B cell (primary cell): ENCODE measurements at regions not wholly inside any gene's neighbourhood (a gene's known extent, or its start where the extent isn't known, plus 50 kb on each side); places are given as distances from the start of the nearest gene placed in this dataset.

Experiments used
- CTCF ChIP-seq: fragments of 200-600 bp; IDR thresholded peaks from one replicate; pipeline ENCODE4 v1.8.0; 2022; ENCODE audit warnings: antibody characterized with exemption, mild to moderate bottlenecking
- EZH2 ChIP-seq: IDR thresholded peaks from 2 replicates; pipeline ENCODE4 v1.6.1; 2012; ENCODE audit warnings: borderline replicate concordance, low read depth, mild to moderate bottlenecking, moderate library complexity, low read length; ENCODE audit not compliant: insufficient read depth, poor library complexity, severe bottlenecking

- no peak for TF ChIP-seq CTCF
- no peak for TF ChIP-seq EZH2
Observed at GRCh38 chr14:82394916-82395315, 861.3 kb upstream of the SEL1L start.
